AG10803 (cell line): ENCODE measurements at regions not wholly inside any gene's neighbourhood (a gene's known extent, or its start where the extent isn't known, plus 50 kb on each side); places are given as distances from the start of the nearest gene placed in this dataset.
A peak's percentile ranks its signal among the peaks of the same experiment; 100 is the strongest.

Source experiments
- DNase-seq: peaks from one replicate; pipeline ENCODE4 v3.0.0; 2010; ENCODE audit warnings: low read depth
- H3K4me3 ChIP-seq: 2 replicates; pipeline ENCODE4 v1.5.1; 2011; ENCODE audit warnings: mild to moderate bottlenecking, low read length, control low read depth
- CTCF ChIP-seq: conservative IDR thresholded peaks from 2 replicates; pipeline ENCODE4 v1.5.1; 2011; ENCODE audit warnings: mild to moderate bottlenecking, low read length, control low read depth, inconsistent platforms

GRCh38 chr19:5235458-5236219 is 105.0 kb downstream of the PTPRS start:
- no peak for DNase-seq
- TF ChIP-seq CTCF, result no peak
- no peak overlapping the region for H3K4me3 ChIP-seq

GRCh38 chr19:5234412-5234811 is 106.2 kb downstream of the PTPRS start:
- no peak overlapping the region for H3K4me3 ChIP-seq
- TF ChIP-seq CTCF, result no peak
- no peak for DNase-seq

GRCh38 chr19:5232798-5233505 is 107.7 kb downstream of the PTPRS start:
- DNase-seq, result no peak
- H3K4me3 ChIP-seq, result no peak overlapping the region
- TF ChIP-seq CTCF, result no peak

GRCh38 chr19:5231857-5232678 is 108.5 kb downstream of the PTPRS start:
- no peak for TF ChIP-seq CTCF
- H3K4me3 ChIP-seq, result no peak overlapping the region
- DNase-seq, result peak; percentile 5

- no peak for TF ChIP-seq CTCF
- no peak overlapping the region for H3K4me3 ChIP-seq
- no peak for DNase-seq
Measured at GRCh38 chr19:5230730-5231555, 109.7 kb downstream of the PTPRS start.

GRCh38 chr19:5229778-5230335 is 110.8 kb downstream of the PTPRS start:
- TF ChIP-seq CTCF, result no peak
- no peak overlapping the region for H3K4me3 ChIP-seq
- no peak for DNase-seq
